ENCODE measurements at regions not wholly inside any gene's neighbourhood (a gene's known extent, or its start where the extent isn't known, plus 50 kb on each side); places are given as distances from the start of the nearest gene placed in this dataset.

DNA sequence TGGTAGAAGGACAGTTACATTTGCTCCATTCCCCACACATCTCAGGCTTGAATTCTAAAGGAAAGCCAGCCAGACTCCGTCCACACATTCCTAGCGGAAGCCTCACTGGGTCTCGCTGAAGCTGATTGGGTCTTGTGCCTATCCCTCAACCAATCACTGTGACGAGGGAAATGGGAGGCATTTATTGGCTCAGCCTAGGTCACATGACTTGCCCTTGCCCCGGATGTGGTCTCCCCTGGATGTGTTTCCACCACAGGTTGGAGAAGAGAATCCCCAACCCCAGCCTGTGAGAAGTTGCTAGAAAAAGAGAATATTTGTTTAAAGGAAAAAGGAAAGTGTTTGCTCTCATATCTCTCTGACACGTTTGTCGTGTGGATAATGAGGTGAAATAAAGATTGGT lies 93.4 kb downstream of the C12orf75 start:
- ATAC-seq (no peak), FAIRE-seq (no peak), DNase-seq (ENCODE audit: low read depth, low spot score) (no peak)
- BruUV-seq (replicated peaks): no TSS peak
- ChIA-PET SMC1A (ENCODE audit: uncharacterized antibody, unreplicated experiment) (interaction anchor here (1.0 to 1.1 kb wide), 2 partner anchors 710 to 712 kb away, joined by 3 read pairs; no protein-coding TSS in a partner anchor), RAD21 (ENCODE audit: unreplicated experiment) (no interaction called here), CTCF (interaction anchor here (0.9 to 1.9 kb wide), 3 partner anchors 711 to 725 kb away, joined by 3 to 6 read pairs (median 4); no protein-coding TSS in a partner anchor), POLR2A (no interaction called here)
- H3K4me3 ChIP-seq: no peak overlapping the region
- 73% methylated on average over 7 of the region's 7 CpGs for WGBS (ENCODE audit: insufficient coverage, insufficient replicate concordance, low lambda C conversion rate, missing lambda C conversion rate)
- no peaks in the 10 kb centered on the region for H4K20me1 ChIP-seq (ENCODE audit: control insufficient read depth, insufficient read depth)
- no peak overlapping the region for H3K27ac ChIP-seq (ENCODE audit: control insufficient read depth, insufficient read depth)
- no peak overlapping the region for H3K9ac ChIP-seq (ENCODE audit: control insufficient read depth, insufficient read depth, low read length)
- H2AFZ ChIP-seq (ENCODE audit: control insufficient read depth, low read depth, low read length): no peak overlapping the region
- intact Hi-C loops (cut with micrococcal nuclease; ENCODE audit: unreplicated experiment) (loop anchor here (5.0 kb wide), 2 partner anchors 283 to 858 kb away; no protein-coding TSS in a partner anchor), in situ Hi-C loops (cut with MboI) (loop anchor here (5.0 kb wide), 2 partner anchors 708 to 798 kb away; no protein-coding TSS in a partner anchor)
- H3K4me1 ChIP-seq (ENCODE audit: control insufficient read depth, insufficient read depth, low read length): no peaks in the 10 kb centered on the region
- no peaks in the 10 kb centered on the region for H3K36me3 ChIP-seq (ENCODE audit: control insufficient read depth in 2 of 2, insufficient read depth in 2 of 2, low read length in 1 of 2)
- H3K9me3 ChIP-seq (replicated peaks; ENCODE audit: control insufficient read depth, insufficient read depth, low read length): no peaks in the 10 kb centered on the region
- H3K27me3 ChIP-seq (replicated peaks in 1 of 2; ENCODE audit: control insufficient read depth in 2 of 2, insufficient read depth in 2 of 2, low read length in 1 of 2): no peaks in the 10 kb centered on the region; a peak in 1 of 4 replicates
- no peaks in the 10 kb centered on the region for H3K79me2 ChIP-seq (ENCODE audit: control insufficient read depth, insufficient read depth, low read length)
- H3K4me2 ChIP-seq (ENCODE audit: control insufficient read depth, insufficient read depth): no peak overlapping the region
- no peak for TF ChIP-seq CHD4 (IDR thresholded peaks at IDR 0.05)
- 0 out of 2 replicates have a peak, but pooled peaks have one; percentile 44 for TF ChIP-seq NFYB (IDR thresholded peaks at IDR 0.05; ENCODE audit: insufficient read depth, low read depth, low read length)

DNA sequence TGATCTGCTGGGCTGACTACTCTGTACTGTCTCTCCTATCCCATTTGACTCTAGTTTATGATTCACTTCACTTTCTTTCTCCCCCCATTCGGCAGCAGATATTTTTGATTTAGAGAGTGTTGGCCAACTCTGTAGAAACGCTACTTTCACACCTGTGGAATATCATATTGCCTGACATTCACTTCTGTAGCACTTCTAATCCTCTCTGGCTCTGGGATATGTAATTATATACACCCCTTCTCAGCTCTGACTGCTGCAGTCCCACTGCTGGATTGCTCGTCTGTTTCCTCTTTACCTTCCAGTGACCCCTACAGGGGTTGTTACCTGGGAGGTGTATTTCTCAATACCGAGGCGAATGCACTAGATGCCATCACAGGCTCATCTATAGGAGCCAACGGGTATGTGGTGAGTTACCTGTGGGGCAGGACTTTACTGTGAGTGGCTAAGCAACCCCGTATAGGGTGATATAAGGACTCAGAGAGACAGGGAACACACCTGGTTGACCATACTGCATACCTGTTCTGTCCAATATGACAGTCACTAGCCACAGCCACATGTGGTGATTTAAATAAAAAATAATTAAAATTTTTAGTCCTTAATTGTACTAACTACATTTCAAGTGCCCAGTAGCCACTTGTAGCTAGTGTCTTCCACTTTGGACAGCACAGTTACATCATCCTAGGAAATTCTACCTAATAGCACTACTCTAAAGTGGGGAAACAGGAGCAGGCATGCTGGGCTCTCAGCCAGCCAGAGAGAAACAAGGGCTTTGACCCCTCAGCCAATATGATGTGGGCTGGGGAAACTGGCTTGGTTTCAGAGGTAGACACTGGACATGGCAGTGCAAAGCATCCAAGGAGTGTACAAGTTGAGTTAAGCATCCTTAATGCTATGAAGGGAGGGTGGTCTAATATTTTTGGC lies 95.0 kb downstream of the C12orf75 start:
- Histone ChIP-seq H3K27ac (ENCODE audit: control insufficient read depth, insufficient read depth) (no peak overlapping the region), H3K27me3 (replicated peaks in 1 of 2; ENCODE audit: control insufficient read depth in 2 of 2, insufficient read depth in 2 of 2, low read length in 1 of 2) (no peaks in the 10 kb centered on the region; a peak in 1 of 4 replicates), H3K9me3 (replicated peaks; ENCODE audit: control insufficient read depth, insufficient read depth, low read length) (no peaks in the 10 kb centered on the region), H2AFZ (ENCODE audit: control insufficient read depth, low read depth, low read length) (no peak overlapping the region), H3K4me1 (ENCODE audit: control insufficient read depth, insufficient read depth, low read length) (no peaks in the 10 kb centered on the region), H3K4me2 (ENCODE audit: control insufficient read depth, insufficient read depth) (no peak overlapping the region), H3K79me2 (ENCODE audit: control insufficient read depth, insufficient read depth, low read length) (no peaks in the 10 kb centered on the region), H3K9ac (ENCODE audit: control insufficient read depth, insufficient read depth, low read length) (no peak overlapping the region), H3K36me3 (ENCODE audit: control insufficient read depth in 2 of 2, insufficient read depth in 2 of 2, low read length in 1 of 2) (no peaks in the 10 kb centered on the region), H4K20me1 (ENCODE audit: control insufficient read depth, insufficient read depth) (no peaks in the 10 kb centered on the region), H3K4me3 (no peak overlapping the region)
- ChIA-PET SMC1A (ENCODE audit: uncharacterized antibody, unreplicated experiment) (no interaction called here), RAD21 (ENCODE audit: unreplicated experiment) (no interaction called here), POLR2A (no interaction called here), CTCF (interaction anchor here (1.6 kb wide), 1 partner anchor 798 kb away, joined by 3 read pairs; no protein-coding TSS in a partner anchor)
- in situ Hi-C loops (cut with MboI) (no loop called here), intact Hi-C loops (cut with micrococcal nuclease; ENCODE audit: unreplicated experiment) (no loop called here)
- WGBS (ENCODE audit: insufficient coverage, insufficient replicate concordance, low lambda C conversion rate, missing lambda C conversion rate): 21% methylated on average over 7 of the region's 7 CpGs
- no peak for FAIRE-seq
- ATAC-seq: no peak
- DNase-seq (ENCODE audit: low read depth, low spot score): no peak
- BruUV-seq (replicated peaks): no TSS peak
- no peak for TF ChIP-seq IKZF1 (conservative IDR thresholded peaks at IDR 0.05)
- TF ChIP-seq PAX8 (IDR thresholded peaks at IDR 0.05): no peak
- TF ChIP-seq, protein P1, sequence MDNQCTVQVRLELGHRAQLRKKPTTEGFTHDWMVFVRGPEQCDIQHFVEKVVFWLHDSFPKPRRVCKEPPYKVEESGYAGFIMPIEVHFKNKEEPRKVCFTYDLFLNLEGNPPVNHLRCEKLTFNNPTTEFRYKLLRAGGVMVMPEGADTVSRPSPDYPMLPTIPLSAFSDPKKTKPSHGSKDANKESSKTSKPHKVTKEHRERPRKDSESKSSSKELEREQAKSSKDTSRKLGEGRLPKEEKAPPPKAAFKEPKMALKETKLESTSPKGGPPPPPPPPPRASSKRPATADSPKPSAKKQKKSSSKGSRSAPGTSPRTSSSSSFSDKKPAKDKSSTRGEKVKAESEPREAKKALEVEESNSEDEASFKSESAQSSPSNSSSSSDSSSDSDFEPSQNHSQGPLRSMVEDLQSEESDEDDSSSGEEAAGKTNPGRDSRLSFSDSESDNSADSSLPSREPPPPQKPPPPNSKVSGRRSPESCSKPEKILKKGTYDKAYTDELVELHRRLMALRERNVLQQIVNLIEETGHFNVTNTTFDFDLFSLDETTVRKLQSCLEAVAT (IDR thresholded peaks at IDR 0.05): no peak
- no peak for TF ChIP-seq WRNIP1 (IDR thresholded peaks at IDR 0.05; ENCODE audit: borderline replicate concordance, low read depth, low read length)
- TF ChIP-seq SMAD5 (IDR thresholded peaks at IDR 0.05; ENCODE audit: low read depth): no peak
- no peak for TF ChIP-seq GABPA (IDR thresholded peaks at IDR 0.05; ENCODE audit: low read depth)
- TF ChIP-seq BHLHE40 (IDR thresholded peaks at IDR 0.05; ENCODE audit: borderline replicate concordance in 1 of 2, low read depth in 2 of 2, low read length in 1 of 2): no peak
- TF ChIP-seq NFXL1 (IDR thresholded peaks at IDR 0.05; ENCODE audit: borderline replicate concordance): no peak
- no peak for TF ChIP-seq IKZF2 (IDR thresholded peaks at IDR 0.05)
